ENCODE measurements at regions not wholly inside any gene's neighbourhood (a gene's known extent, or its start where the extent isn't known, plus 50 kb on each side); places are given as distances from the start of the nearest gene placed in this dataset.

- no peak for DNase-seq (ENCODE audit: low spot score)
These were observed 76.0 kb upstream of the OSR1 start for GRCh38 chr2:19434413-19434812.

- DNase-seq (ENCODE audit: low spot score): no peak
These were observed 68.5 kb upstream of the OSR1 start for GRCh38 chr2:19426941-19427340.

GRCh38 chr2:19426144-19426543 lies 67.7 kb upstream of the OSR1 start:
- DNase-seq (ENCODE audit: low spot score): no peak

- no peak for DNase-seq (ENCODE audit: low spot score)
These were observed 67.0 kb upstream of the OSR1 start for GRCh38 chr2:19425419-19425818.

GRCh38 chr2:19419211-19419880 lies 60.9 kb upstream of the OSR1 start:
- DNase-seq (ENCODE audit: low spot score): no peak

GRCh38 chr2:19416784-19417684 lies 58.6 kb upstream of the OSR1 start:
- DNase-seq (ENCODE audit: low spot score): no peak

- no peak for DNase-seq (ENCODE audit: low spot score)
These were observed 57.7 kb upstream of the OSR1 start for GRCh38 chr2:19416083-19416482.

- no peak for DNase-seq (ENCODE audit: low spot score)
These were observed 50.6 kb upstream of the OSR1 start for GRCh38 chr2:19409046-19409445.

GRCh38 chr2:19408592-19408991 lies 50.2 kb upstream of the OSR1 start:
- DNase-seq (ENCODE audit: low spot score): no peak

All from iPS-NIHi11 (cell line).